SJCRH30 (cell line): ENCODE measurements at regions not wholly inside any gene's neighbourhood (a gene's known extent, or its start where the extent isn't known, plus 50 kb on each side); places are given as distances from the start of the nearest gene placed in this dataset.

ENCODE experiments used
- DNase-seq, 2 experiments: peaks; one replicate each; pipeline ENCODE4 v3.0.0-alpha.2; 2015 to 2020
- H3K27ac ChIP-seq: fragments of 250-450 bp; sonication (Bioruptor Pico); 2 replicates; pipeline ENCODE4 v1.5.1; 2020; ENCODE audit warnings: mild to moderate bottlenecking, moderate library complexity
- H3K27me3 ChIP-seq: fragments of 250-450 bp; sonication (Bioruptor Pico); 2 replicates; pipeline ENCODE4 v1.5.1; 2020; ENCODE audit warnings: mild to moderate bottlenecking, moderate library complexity
- H3K36me3 ChIP-seq: fragments of 250-450 bp; sonication (Bioruptor Pico); 2 replicates; pipeline ENCODE4 v1.5.1; 2020; ENCODE audit warnings: mild to moderate bottlenecking, moderate library complexity
- H3K4me1 ChIP-seq: fragments of 250-450 bp; sonication (Bioruptor Pico); 2 replicates; pipeline ENCODE4 v1.5.1; 2020; ENCODE audit warnings: mild to moderate bottlenecking, moderate library complexity
- H3K4me3 ChIP-seq: fragments of 250-450 bp; sonication (Bioruptor Pico); 2 replicates; pipeline ENCODE4 v1.5.1; 2020; ENCODE audit warnings: mild to moderate bottlenecking, moderate library complexity
- H3K9me3 ChIP-seq: fragments of 250-450 bp; sonication (Bioruptor Pico); replicated peaks from 2 replicates; pipeline ENCODE4 v1.5.1; 2020; ENCODE audit warnings: mild to moderate bottlenecking, moderate library complexity

DNA sequence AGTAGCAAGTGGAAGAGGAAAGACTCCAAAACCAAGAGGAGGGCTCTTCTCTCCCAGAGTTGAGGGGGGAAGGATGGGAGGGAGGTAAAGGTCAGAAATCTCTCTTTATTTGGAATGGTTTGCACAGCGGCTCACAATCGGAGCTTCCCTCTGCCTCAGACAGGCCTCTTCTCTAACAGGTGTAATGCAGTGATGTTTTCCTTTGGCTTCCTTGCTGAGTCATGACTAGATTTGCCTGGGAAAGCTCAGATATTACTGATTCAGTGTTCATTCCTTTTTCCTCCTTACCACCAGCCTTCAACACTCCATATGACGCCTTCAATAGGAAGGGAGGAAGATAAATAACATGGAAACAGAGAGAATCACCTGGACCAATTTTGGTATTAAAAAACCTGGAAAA is 136.6 kb downstream of the RNF152 start:
- Histone ChIP-seq H3K4me3 (no peak overlapping the region), H3K27ac (no peak overlapping the region), H3K36me3 (no peaks in the 10 kb centered on the region), H3K9me3 (no peaks in the 10 kb centered on the region), H3K4me1 (no peaks in the 10 kb centered on the region), H3K27me3 (no peaks in the 10 kb centered on the region)
- no peak for DNase-seq

DNA sequence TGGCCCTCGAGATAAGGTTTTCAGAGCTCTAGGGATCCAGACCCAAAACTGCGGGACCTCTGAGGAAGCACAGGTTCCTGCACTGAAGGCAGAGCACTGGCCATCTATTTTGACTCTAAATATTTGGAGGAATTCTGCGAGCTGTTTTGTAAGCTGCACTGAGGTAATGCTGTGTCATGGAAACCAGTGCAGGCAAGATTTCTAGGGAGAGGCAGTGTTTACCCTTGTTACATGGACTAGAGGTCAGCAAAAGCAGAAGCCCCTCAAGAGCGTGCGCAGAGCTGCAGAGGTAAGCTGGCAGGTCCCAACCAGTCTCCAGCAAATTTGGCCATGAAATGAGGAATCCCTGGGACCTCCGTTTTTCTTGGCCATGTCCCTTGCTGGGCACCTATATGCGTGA is 137.3 kb downstream of the RNF152 start:
- no peak for DNase-seq
- H3K4me3 ChIP-seq, result no peak overlapping the region

DNA sequence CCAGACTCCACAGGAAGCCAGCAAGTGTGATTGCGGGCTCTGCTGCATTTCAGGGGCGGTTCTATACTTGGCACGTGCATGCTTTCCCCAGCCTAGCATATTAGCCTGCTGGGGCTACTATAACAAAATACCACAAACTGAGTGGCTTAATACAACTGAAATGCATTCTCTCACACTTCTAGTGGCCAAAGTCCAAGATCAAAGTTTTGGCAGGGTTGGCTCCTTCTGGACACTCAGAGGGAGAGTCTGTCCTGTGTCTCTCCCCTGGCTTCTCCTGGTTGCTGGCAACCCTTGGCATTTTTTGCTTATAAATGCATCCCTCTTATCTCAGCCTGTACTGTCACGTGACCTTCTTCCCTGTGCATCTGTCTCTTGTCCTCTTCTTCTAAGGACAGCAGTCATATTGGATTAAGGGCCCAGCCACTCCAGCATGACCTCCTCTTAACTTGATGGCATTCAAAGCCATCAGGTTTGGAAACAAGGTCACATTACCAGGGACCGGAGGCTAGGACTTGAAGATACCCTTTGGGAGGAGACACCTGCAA is 138.7 kb downstream of the RNF152 start:
- no peak for DNase-seq
- Histone ChIP-seq H3K9me3 (no peaks in the 10 kb centered on the region), H3K4me1 (no peaks in the 10 kb centered on the region), H3K4me3 (no peak overlapping the region), H3K27me3 (no peaks in the 10 kb centered on the region), H3K27ac (no peak overlapping the region), H3K36me3 (no peaks in the 10 kb centered on the region)

More for the DNA sequence above, 137.3 kb downstream of the RNF152 start:
- Histone ChIP-seq H3K27me3 (no peaks in the 10 kb centered on the region), H3K4me1 (no peaks in the 10 kb centered on the region), H3K27ac (no peak overlapping the region), H3K36me3 (no peaks in the 10 kb centered on the region), H3K9me3 (no peaks in the 10 kb centered on the region)

DNA sequence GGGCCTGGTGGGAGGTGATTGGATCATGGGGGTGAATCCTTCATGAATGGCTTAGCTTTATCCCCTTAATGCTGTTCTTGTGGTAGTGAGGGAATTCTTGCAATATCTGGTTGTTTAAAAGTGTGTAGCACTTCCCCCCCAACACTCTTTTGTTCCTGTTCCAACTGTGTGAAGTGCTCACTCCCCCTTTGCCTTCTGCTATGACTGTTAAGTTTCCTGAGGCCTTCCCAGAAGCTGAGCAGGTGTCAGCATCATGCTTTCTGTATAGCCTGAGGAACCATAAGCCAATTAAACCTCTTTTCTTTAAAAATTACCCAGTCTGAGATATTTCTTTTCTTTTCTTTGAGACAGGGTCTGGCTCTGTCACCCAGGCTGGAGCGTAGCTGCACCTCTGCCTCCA is 139.4 kb downstream of the RNF152 start:
- DNase-seq, result no peak
- no peaks in the 10 kb centered on the region for H3K27me3 ChIP-seq
- no peaks in the 10 kb centered on the region for H3K36me3 ChIP-seq
- H3K4me3 ChIP-seq, result no peak overlapping the region
- no peak overlapping the region for H3K27ac ChIP-seq
- no peaks in the 10 kb centered on the region for H3K9me3 ChIP-seq
- H3K4me1 ChIP-seq, result no peaks in the 10 kb centered on the region

DNA sequence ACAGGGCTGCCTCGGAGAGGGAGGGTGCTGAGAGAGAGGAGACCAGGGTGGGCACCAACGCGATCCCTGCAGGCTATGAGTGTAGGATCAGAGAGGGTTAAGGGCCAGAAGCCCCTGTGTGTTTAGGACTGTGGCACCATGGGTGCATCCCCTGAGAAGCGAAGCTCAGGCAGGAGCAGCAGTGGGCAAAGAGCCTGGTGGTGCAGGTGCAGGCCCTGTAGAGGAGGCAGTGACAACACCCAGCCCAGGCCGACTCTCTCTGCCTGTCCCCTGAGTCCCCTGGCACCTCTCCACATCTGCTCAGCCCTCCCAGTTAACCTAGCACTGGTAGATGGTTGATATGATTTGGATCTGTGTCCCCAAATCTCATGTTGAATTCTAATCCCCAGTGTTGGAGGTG is 139.8 kb downstream of the RNF152 start:
- Histone ChIP-seq H3K4me1 (no peaks in the 10 kb centered on the region), H3K27ac (no peak overlapping the region), H3K9me3 (no peaks in the 10 kb centered on the region), H3K36me3 (no peaks in the 10 kb centered on the region), H3K27me3 (no peaks in the 10 kb centered on the region), H3K4me3 (no peak overlapping the region)
- no peak for DNase-seq

DNA sequence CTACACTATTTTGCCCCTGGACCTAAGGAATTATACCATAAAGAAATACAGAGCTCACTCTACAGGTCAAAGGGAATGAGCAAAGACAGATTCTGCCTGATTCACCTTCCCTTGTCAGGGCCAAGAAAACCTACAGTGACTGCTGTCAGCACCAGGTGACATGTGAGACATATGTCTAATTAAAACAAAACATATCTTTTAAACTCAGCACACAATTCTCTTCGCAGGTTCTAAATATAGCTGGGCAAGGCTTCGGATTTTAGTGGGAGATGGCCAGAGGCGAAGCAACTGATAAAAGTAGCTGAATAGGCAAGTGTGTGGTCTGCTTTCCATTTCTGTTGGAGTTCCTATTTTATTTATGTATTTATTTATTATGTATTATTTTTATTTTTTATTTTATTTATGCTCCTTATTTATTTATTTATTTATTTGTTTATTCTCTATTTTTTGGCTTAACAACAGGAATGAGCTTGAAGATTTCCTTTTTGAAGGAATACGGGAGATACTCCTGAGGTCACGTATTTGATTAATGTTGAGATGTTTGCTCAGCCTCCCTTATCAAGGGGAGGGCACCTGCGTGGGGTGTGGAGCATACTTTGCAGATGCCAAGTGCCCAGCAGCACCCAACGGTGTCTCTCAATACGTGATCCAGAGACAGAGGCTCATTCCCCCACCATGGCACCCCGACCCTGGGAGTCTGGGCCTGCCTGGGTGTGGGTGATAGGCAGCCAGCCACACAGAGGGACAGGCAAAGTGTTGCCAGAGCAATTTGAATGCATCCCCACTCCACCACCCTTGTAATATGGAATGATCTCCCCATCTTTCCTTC is 141.8 kb downstream of the RNF152 start:
- H3K27me3 ChIP-seq, result no peaks in the 10 kb centered on the region
- no peak for DNase-seq
- H3K9me3 ChIP-seq, result no peaks in the 10 kb centered on the region
- H3K4me3 ChIP-seq, result no peak overlapping the region
- no peaks in the 10 kb centered on the region for H3K36me3 ChIP-seq
- no peaks in the 10 kb centered on the region for H3K4me1 ChIP-seq
- no peak overlapping the region for H3K27ac ChIP-seq

DNA sequence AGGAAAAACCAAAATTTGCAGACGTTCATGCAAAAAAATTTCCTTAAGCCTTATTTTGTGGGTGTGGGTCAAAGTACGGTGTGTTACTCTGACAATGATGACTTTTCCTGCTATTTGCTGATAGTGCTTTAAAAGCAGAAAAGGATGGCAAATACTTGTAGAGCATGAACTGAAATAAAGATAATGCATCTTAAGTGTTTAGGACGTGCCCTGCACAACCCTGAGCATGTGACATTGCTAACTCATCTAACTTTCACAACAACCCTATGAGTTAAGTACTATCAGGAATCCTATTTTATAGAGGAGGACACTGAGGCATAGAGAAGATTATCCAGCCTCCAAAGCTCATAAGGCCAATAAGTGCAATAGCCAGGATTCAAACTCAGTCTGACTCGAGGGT is 143.3 kb downstream of the RNF152 start:
- H3K4me1 ChIP-seq, result no peaks in the 10 kb centered on the region
- no peak overlapping the region for H3K4me3 ChIP-seq
- H3K27me3 ChIP-seq, result no peaks in the 10 kb centered on the region
- H3K36me3 ChIP-seq, result no peaks in the 10 kb centered on the region
- H3K9me3 ChIP-seq, result no peaks in the 10 kb centered on the region
- no peak overlapping the region for H3K27ac ChIP-seq
- no peak for DNase-seq

DNA sequence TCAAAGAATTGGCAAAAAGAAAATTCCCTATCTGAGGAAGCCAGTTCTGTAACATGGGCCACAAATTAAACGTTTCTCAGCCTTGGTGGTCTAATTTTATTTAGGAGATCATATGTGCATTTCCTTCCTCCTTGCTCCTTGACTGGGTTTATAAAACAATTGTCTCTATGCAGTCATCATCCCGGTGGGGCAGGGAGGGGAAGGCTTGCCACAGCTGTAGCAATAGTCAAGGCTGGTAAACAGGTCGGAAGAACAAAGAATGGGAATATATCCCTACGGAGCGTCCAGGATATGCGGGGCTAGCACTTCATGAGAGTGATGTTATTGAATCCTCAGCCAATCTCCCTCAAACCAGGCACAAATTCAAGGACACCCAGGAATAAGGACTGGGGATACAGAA is 143.8 kb downstream of the RNF152 start:
- no peak for DNase-seq
- Histone ChIP-seq H3K27me3 (no peaks in the 10 kb centered on the region), H3K4me3 (no peak overlapping the region), H3K4me1 (no peaks in the 10 kb centered on the region), H3K9me3 (no peaks in the 10 kb centered on the region), H3K27ac (no peak overlapping the region), H3K36me3 (no peaks in the 10 kb centered on the region)

DNA sequence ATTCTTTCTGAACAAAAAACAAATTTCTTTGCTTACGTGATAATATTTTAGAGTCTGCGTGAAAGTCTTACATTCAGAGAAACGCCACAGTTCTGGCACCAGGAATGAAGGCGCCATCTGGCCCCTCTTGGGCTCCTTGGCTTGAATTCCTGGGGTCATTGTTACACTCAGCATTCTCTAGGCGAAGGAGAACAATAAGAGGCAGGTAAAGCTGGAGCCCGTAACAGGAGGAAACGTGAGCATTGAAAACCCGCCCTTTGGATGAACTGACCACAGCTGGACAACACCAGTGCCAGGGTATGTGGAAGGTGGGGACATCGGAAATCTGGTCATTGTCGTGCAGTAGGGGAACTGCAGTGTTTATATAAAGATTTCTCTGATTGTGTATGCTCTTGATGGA is 144.8 kb downstream of the RNF152 start:
- H3K27ac ChIP-seq, result no peak overlapping the region
- no peaks in the 10 kb centered on the region for H3K4me1 ChIP-seq
- no peak overlapping the region for H3K4me3 ChIP-seq
- H3K36me3 ChIP-seq, result no peaks in the 10 kb centered on the region
- H3K27me3 ChIP-seq, result no peaks in the 10 kb centered on the region
- no peak for DNase-seq
- H3K9me3 ChIP-seq, result no peaks in the 10 kb centered on the region

DNA sequence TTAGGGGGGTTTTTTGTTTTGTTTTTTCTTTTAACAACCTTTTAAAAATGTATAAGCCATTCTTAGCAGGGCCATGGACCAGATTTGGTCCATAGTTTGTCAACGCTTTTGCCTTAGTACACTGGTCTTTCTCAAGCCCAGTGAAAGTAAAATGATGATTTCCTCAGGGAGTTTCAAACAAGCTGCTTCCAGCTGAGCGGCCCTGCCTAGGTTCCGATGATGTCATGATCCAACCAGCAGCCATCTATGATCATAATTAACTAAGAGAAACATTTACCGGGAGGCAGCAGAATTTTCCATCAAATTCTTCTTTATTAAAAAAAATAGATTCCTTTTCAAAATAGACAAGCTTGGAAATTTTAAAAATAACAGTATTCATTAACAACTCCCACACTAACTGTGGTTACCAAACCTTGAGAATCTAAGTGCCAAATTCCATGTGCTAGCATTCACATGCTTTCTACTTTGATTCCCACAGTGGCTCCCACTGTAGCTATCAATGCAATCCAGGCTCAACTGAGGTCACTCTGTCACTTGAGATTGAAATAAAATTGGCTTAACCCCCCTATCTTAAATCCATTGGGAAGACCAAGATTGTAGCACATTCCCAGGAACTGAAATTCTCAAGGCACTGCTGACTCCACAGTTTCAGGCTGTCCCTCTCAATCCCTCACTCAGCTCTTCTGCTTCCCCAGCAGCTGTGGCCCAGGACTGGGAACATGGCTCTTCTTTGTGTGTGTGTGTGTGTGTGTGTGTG is 148.9 kb downstream of the RNF152 start:
- Histone ChIP-seq H3K9me3 (no peaks in the 10 kb centered on the region), H3K4me3 (no peak overlapping the region), H3K4me1 (no peaks in the 10 kb centered on the region), H3K27me3 (no peaks in the 10 kb centered on the region), H3K27ac (no peak overlapping the region), H3K36me3 (no peaks in the 10 kb centered on the region)
- no peak for DNase-seq

DNA sequence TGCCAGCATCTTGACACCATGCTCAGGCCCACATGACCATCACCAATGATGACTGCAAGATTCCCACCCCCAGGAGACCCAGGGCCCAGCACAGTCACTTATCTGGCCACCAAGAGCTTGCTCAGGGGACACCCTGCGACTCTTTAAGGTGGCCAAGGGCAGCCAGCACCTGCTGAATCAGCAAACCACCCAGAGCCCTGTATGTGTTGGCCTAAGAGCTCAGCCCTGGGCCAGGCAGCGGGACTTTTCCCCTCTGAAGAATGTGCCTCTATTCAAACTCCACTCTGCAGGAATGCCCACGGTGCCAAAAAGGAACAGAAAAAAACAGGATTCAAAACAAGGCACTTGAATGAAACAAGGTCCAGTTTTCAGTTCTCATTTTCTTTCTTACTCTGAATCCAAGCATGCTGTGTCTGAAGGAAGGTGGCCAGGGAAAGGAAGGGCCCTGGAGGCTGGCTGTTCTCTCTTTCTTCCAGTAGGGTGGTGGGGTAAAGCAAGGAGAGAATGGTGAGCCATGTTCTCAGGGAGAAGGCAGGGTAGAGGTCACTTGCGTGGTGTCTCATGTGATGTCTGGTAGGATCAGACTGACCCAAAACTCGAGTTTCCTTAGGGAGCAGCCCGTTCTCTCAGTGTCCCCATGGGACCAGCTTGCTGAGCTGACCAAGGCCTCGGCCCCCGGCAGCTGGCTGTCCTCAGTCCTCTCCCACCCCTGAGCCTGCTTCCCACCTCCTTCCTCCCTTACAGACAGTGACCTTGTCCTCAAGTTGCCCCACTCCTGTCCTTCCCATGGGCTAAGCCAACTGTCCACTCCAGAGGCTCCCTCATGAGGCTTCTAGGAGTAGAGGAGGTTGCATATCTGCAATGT is 150.0 kb downstream of the RNF152 start:
- H3K9me3 ChIP-seq, result no peaks in the 10 kb centered on the region
- H3K27me3 ChIP-seq, result no peaks in the 10 kb centered on the region
- H3K4me1 ChIP-seq, result no peaks in the 10 kb centered on the region
- H3K27ac ChIP-seq, result no peak overlapping the region
- H3K36me3 ChIP-seq, result no peaks in the 10 kb centered on the region
- no peak overlapping the region for H3K4me3 ChIP-seq
- no peak for DNase-seq

DNA sequence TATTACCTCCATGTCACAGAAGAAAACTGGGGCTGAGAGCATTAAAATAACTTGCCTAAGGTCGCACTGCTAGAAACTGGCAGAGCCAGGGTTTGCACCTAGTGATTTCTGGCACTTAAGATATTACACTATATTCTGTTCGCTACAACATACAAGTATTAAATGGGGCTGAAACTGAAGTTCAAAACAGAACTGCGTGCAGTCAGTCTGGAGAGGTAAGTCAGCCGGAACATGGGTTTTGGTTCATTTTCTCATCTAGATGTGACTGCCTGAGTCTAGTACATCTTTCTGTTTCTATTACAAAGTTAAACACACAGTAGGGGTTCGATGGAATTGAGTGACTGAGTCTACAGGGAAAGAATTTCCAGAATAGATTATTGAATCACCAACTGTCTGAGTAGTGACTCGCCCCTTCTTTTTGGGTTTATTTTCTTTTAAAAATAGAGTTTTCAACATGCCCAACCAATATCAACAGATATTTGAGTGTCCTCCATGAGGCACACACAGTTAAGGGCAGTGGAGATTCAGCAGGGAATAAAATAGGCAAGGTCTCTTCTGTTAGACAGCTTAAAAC is 150.8 kb downstream of the RNF152 start:
- no peak for DNase-seq
- Histone ChIP-seq H3K9me3 (no peaks in the 10 kb centered on the region), H3K4me1 (no peaks in the 10 kb centered on the region), H3K36me3 (no peaks in the 10 kb centered on the region), H3K27ac (no peak overlapping the region), H3K4me3 (no peak overlapping the region), H3K27me3 (no peaks in the 10 kb centered on the region)

DNA sequence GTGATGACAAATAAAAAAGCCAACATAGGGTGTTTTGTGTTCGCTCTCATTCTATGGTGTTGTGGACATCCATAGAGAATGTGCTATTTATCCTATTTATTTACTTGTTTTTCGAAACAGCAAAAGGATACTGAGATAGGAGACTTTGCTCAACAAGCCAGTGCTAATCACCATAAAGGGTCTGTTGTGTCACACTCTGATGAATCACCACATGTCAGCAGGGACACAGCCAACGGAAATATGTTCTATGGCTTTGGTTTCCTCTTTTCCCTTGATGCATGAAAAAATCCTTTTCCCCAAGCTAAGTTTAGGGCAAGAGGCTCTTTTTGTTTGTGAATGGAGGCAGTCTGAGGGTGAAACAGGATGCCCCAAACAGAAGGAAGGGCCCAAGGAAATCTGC is 154.3 kb downstream of the RNF152 start:
- Histone ChIP-seq H3K4me3 (no peak overlapping the region), H3K36me3 (no peaks in the 10 kb centered on the region), H3K9me3 (no peaks in the 10 kb centered on the region), H3K27me3 (no peaks in the 10 kb centered on the region), H3K27ac (no peak overlapping the region), H3K4me1 (no peaks in the 10 kb centered on the region)
- no peak for DNase-seq

DNA sequence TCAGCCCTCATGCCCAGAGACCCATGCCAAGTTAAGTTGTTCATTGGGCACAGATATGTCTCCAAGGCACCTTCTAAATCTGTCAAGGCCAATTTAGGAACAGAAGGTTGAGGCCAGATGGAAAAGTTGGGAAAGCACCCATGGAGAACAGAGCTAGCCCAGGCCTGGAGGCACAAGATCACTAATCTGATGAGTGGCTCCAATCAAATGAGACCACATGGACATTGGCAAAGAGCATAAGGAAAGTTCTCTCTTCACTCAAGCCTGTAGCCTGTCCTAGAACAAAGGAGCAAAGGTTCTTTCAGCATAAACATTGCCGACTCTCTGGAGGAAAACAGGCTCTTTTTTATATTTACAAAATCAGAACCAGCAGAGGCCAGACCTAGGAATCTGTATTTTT is 154.8 kb downstream of the RNF152 start:
- H3K4me3 ChIP-seq, result no peak overlapping the region
- no peaks in the 10 kb centered on the region for H3K27me3 ChIP-seq
- no peaks in the 10 kb centered on the region for H3K36me3 ChIP-seq
- no peaks in the 10 kb centered on the region for H3K9me3 ChIP-seq
- H3K4me1 ChIP-seq, result no peaks in the 10 kb centered on the region
- no peak overlapping the region for H3K27ac ChIP-seq
- no peak for DNase-seq
